GM10266 (cell line): ENCODE measurements at regions not wholly inside any gene's neighbourhood (a gene's known extent, or its start where the extent isn't known, plus 50 kb on each side); places are given as distances from the start of the nearest gene placed in this dataset.

Source experiments
- DNase-seq: peaks from one replicate; pipeline ENCODE4 v3.0.0; 2012; ENCODE audit errors: extremely low spot score
- CTCF ChIP-seq: IDR thresholded peaks from 2 replicates; pipeline ENCODE4 v1.5.1; 2012; ENCODE audit warnings: mild to moderate bottlenecking, low read depth; ENCODE audit not compliant: control insufficient read depth, insufficient read depth; ENCODE audit errors: missing control alignments

DNA sequence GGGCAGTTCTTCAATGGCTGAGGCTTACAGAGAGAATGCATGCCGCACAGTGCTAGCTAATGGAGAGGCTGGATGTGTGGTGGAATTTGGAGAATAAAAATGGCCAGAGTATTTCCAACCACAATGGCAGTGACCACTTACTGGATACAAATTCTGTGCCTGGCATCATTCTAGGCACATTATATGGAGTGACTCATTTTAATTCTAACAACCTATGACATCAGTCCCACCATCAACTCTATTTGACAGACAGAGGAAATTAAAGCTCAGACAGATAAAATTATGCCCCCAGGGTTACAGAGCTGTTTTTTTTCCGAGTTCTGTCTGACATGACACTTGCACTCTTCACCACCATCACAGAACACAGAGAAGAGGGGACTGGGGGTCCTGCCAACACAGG, 105.6 kb upstream of the IL12B start:
- DNase-seq = no peak
- no peak for TF ChIP-seq CTCF

- TF ChIP-seq CTCF = no peak
- DNase-seq = no peak
Observed at GRCh38 chr5:159438092-159438491, 107.8 kb upstream of the IL12B start.

- TF ChIP-seq CTCF = no peak
- no peak for DNase-seq
Observed at GRCh38 chr5:159439002-159439401, 108.7 kb upstream of the IL12B start.

- DNase-seq = no peak
- peak; percentile 35 for TF ChIP-seq CTCF
Observed at GRCh38 chr5:159440235-159440634, 109.9 kb upstream of the IL12B start.

GRCh38 chr5:159440968-159441367, 110.7 kb upstream of the IL12B start:
- no peak for TF ChIP-seq CTCF
- no peak for DNase-seq

- TF ChIP-seq CTCF = peak; percentile 5
- DNase-seq = no peak
Observed at GRCh38 chr5:159441441-159441840, 111.2 kb upstream of the IL12B start.

GRCh38 chr5:159442206-159442850, 112.0 kb upstream of the IL12B start:
- TF ChIP-seq CTCF = no peak
- DNase-seq = no peak
